ENCODE measurements at regions not wholly inside any gene's neighbourhood (a gene's known extent, or its start where the extent isn't known, plus 50 kb on each side); places are given as distances from the start of the nearest gene placed in this dataset.

DNA sequence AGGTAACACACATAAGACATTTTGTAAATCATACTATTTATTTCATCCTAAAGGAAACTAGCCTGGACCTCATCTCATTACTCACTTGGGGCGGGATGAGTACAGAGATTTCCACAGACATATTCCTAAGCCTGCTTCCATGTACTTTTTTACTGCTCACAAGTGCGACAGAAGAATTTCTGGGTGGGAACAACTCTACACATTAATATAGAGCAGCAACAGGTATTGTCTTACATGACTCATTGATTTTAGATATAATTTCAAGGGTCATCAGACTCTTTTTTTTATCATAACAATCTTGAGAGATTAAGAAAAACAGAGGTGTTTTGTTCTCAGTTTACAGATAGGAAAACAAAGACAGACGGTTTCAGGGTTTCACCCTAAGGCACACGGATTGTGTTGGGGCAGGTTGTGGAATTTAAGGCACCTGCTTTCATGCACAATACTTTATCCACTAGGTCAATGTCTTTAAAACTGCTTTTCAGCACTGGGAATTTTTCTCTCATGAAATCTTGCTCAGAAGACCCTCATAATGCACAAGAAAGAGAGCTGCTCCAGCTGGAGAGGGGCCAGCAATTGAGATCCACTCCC lies 186.7 kb upstream of the CDIN1 start:
- TF ChIP-seq POLR2AphosphoS5 (IDR thresholded peaks at IDR 0.05; ENCODE audit: low read depth, low read length) (no peak), POLR2A (IDR thresholded peaks at IDR 0.05; ENCODE audit: low read depth, low read length) (no peak), TAF1 (IDR thresholded peaks at IDR 0.05; ENCODE audit: borderline replicate concordance, low read depth, low read length) (no peak)
